Activated CD4-positive, alpha-beta T cell treated with anti-CD3 and anti-CD28 coated beads, Interleukin-2, amount 10 ng/mL, durations not matched to agents 24 days and 14 days (primary cell): ENCODE measurements at regions not wholly inside any gene's neighbourhood (a gene's known extent, or its start where the extent isn't known, plus 50 kb on each side); places are given as distances from the start of the nearest gene placed in this dataset.

ENCODE experiments used
- DNase-seq: peaks from one replicate; pipeline ENCODE4 v3.0.0; 2022
- H3K27ac Mint-ChIP-seq: one replicate; pipeline ENCODE4 v1.8.0; 2022; ENCODE audit warnings: mild to moderate bottlenecking, mixed read lengths
- H3K27me3 Mint-ChIP-seq: one replicate; pipeline ENCODE4 v1.8.0; 2022; ENCODE audit warnings: mixed read lengths
- H3K36me3 Mint-ChIP-seq: one replicate; pipeline ENCODE4 v1.8.0; 2022; ENCODE audit warnings: low read depth, mild to moderate bottlenecking, mixed read lengths
- H3K4me1 Mint-ChIP-seq: one replicate; pipeline ENCODE4 v1.8.0; 2021; ENCODE audit warnings: mixed read lengths
- H3K4me3 Mint-ChIP-seq: one replicate; pipeline ENCODE4 v1.8.0; 2022; ENCODE audit warnings: mild to moderate bottlenecking, moderate library complexity, mixed read lengths
- H3K9me3 Mint-ChIP-seq: one replicate; pipeline ENCODE4 v1.8.0; 2021; ENCODE audit warnings: mixed read lengths
- intact Hi-C: fragments of 100-400 bp; cut with micrococcal nuclease; formaldehyde crosslinking; loops from one replicate; pipeline ENCODE4 v1.15.1; 2023

GRCh38 chr2:180291552-180292421 is 284.7 kb upstream of the CWC22 start:
- no peaks in the 10 kb centered on the region for H3K9me3 Mint-ChIP-seq
- intact Hi-C loops: no loop called here
- no peak for DNase-seq
- no peak overlapping the region for H3K4me3 Mint-ChIP-seq
- H3K36me3 Mint-ChIP-seq: no peaks in the 10 kb centered on the region
- H3K27me3 Mint-ChIP-seq: no peaks in the 10 kb centered on the region
- H3K27ac Mint-ChIP-seq: no peak overlapping the region
- no peaks in the 10 kb centered on the region for H3K4me1 Mint-ChIP-seq

- Mint-ChIP-seq H3K27ac (no peak overlapping the region), H3K9me3 (no peaks in the 10 kb centered on the region), H3K4me1 (no peaks in the 10 kb centered on the region), H3K27me3 (no peaks in the 10 kb centered on the region), H3K4me3 (no peak overlapping the region), H3K36me3 (no peaks in the 10 kb centered on the region)
- no peak for DNase-seq
- intact Hi-C loops: no loop called here
These were observed 284.0 kb upstream of the CWC22 start for GRCh38 chr2:180291060-180291459.

GRCh38 chr2:180289627-180290026 is 282.5 kb upstream of the CWC22 start:
- no peak for DNase-seq
- H3K4me3 Mint-ChIP-seq: no peak overlapping the region
- H3K27ac Mint-ChIP-seq: no peak overlapping the region
- no peaks in the 10 kb centered on the region for H3K27me3 Mint-ChIP-seq
- no peaks in the 10 kb centered on the region for H3K36me3 Mint-ChIP-seq
- no peaks in the 10 kb centered on the region for H3K9me3 Mint-ChIP-seq
- no peaks in the 10 kb centered on the region for H3K4me1 Mint-ChIP-seq
- intact Hi-C loops: no loop called here

GRCh38 chr2:180279581-180279980 is 272.5 kb upstream of the CWC22 start:
- H3K4me1 Mint-ChIP-seq: no peaks in the 10 kb centered on the region
- H3K36me3 Mint-ChIP-seq: no peaks in the 10 kb centered on the region
- H3K4me3 Mint-ChIP-seq: no peak overlapping the region
- H3K27me3 Mint-ChIP-seq: no peaks in the 10 kb centered on the region
- H3K9me3 Mint-ChIP-seq: no peaks in the 10 kb centered on the region
- H3K27ac Mint-ChIP-seq: no peak overlapping the region
- DNase-seq: no peak
- intact Hi-C loops: no loop called here

GRCh38 chr2:180276733-180277132 is 269.6 kb upstream of the CWC22 start:
- H3K27ac Mint-ChIP-seq: no peak overlapping the region
- H3K4me3 Mint-ChIP-seq: no peak overlapping the region
- H3K9me3 Mint-ChIP-seq: peaks cover 3% of the 10 kb centered on the region
- intact Hi-C loops: no loop called here
- DNase-seq: no peak
- H3K36me3 Mint-ChIP-seq: no peaks in the 10 kb centered on the region
- H3K4me1 Mint-ChIP-seq: no peaks in the 10 kb centered on the region
- H3K27me3 Mint-ChIP-seq: no peaks in the 10 kb centered on the region

- no peaks in the 10 kb centered on the region for H3K36me3 Mint-ChIP-seq
- no peaks in the 10 kb centered on the region for H3K4me1 Mint-ChIP-seq
- no peaks in the 10 kb centered on the region for H3K27me3 Mint-ChIP-seq
- DNase-seq: no peak
- peaks cover 3% of the 10 kb centered on the region for H3K9me3 Mint-ChIP-seq
- intact Hi-C loops: no loop called here
- no peak overlapping the region for H3K4me3 Mint-ChIP-seq
- no peak overlapping the region for H3K27ac Mint-ChIP-seq
These were observed 260.9 kb upstream of the CWC22 start for GRCh38 chr2:180268006-180268405.

- Mint-ChIP-seq H3K27ac (no peak overlapping the region), H3K4me1 (no peaks in the 10 kb centered on the region), H3K9me3 (no peaks in the 10 kb centered on the region), H3K36me3 (no peaks in the 10 kb centered on the region), H3K4me3 (no peak overlapping the region), H3K27me3 (no peaks in the 10 kb centered on the region)
- no peak for DNase-seq
- intact Hi-C loops: no loop called here
These were observed 254.9 kb upstream of the CWC22 start for GRCh38 chr2:180261976-180262375.

- no peak for DNase-seq
- Mint-ChIP-seq H3K4me1 (no peaks in the 10 kb centered on the region), H3K27me3 (no peaks in the 10 kb centered on the region), H3K27ac (no peak overlapping the region), H3K4me3 (no peak overlapping the region), H3K9me3 (no peaks in the 10 kb centered on the region), H3K36me3 (no peaks in the 10 kb centered on the region)
- intact Hi-C loops: no loop called here
These were observed 251.5 kb upstream of the CWC22 start for GRCh38 chr2:180258579-180258978.

- Mint-ChIP-seq H3K27ac (no peak overlapping the region), H3K9me3 (no peaks in the 10 kb centered on the region), H3K4me1 (no peaks in the 10 kb centered on the region), H3K36me3 (no peaks in the 10 kb centered on the region), H3K4me3 (no peak overlapping the region), H3K27me3 (no peaks in the 10 kb centered on the region)
- intact Hi-C loops: no loop called here
- no peak for DNase-seq
These were observed 251.0 kb upstream of the CWC22 start for GRCh38 chr2:180258041-180258537.

- Mint-ChIP-seq H3K27me3 (no peaks in the 10 kb centered on the region), H3K4me1 (no peaks in the 10 kb centered on the region), H3K9me3 (no peaks in the 10 kb centered on the region), H3K36me3 (no peaks in the 10 kb centered on the region), H3K4me3 (no peak overlapping the region), H3K27ac (no peak overlapping the region)
- no peak for DNase-seq
- intact Hi-C loops: no loop called here
These were observed 250.2 kb upstream of the CWC22 start for GRCh38 chr2:180257247-180257646.

- H3K27ac Mint-ChIP-seq: no peak overlapping the region
- no peaks in the 10 kb centered on the region for H3K9me3 Mint-ChIP-seq
- H3K27me3 Mint-ChIP-seq: no peaks in the 10 kb centered on the region
- no peak for DNase-seq
- intact Hi-C loops: no loop called here
- no peaks in the 10 kb centered on the region for H3K4me1 Mint-ChIP-seq
- H3K4me3 Mint-ChIP-seq: no peak overlapping the region
- H3K36me3 Mint-ChIP-seq: no peaks in the 10 kb centered on the region
These were observed 248.9 kb upstream of the CWC22 start for GRCh38 chr2:180255981-180256380.

GRCh38 chr2:180254872-180255271 is 247.8 kb upstream of the CWC22 start:
- H3K27ac Mint-ChIP-seq: no peak overlapping the region
- H3K36me3 Mint-ChIP-seq: no peaks in the 10 kb centered on the region
- DNase-seq: no peak
- intact Hi-C loops: no loop called here
- no peaks in the 10 kb centered on the region for H3K27me3 Mint-ChIP-seq
- H3K4me3 Mint-ChIP-seq: no peak overlapping the region
- no peaks in the 10 kb centered on the region for H3K9me3 Mint-ChIP-seq
- H3K4me1 Mint-ChIP-seq: no peaks in the 10 kb centered on the region

GRCh38 chr2:180247658-180248057 is 240.6 kb upstream of the CWC22 start:
- no peaks in the 10 kb centered on the region for H3K9me3 Mint-ChIP-seq
- H3K36me3 Mint-ChIP-seq: no peaks in the 10 kb centered on the region
- H3K27ac Mint-ChIP-seq: no peak overlapping the region
- no peaks in the 10 kb centered on the region for H3K4me1 Mint-ChIP-seq
- H3K27me3 Mint-ChIP-seq: no peaks in the 10 kb centered on the region
- no peak for DNase-seq
- no peak overlapping the region for H3K4me3 Mint-ChIP-seq
- intact Hi-C loops: no loop called here

GRCh38 chr2:180246268-180246667 is 239.2 kb upstream of the CWC22 start:
- Mint-ChIP-seq H3K27ac (no peak overlapping the region), H3K4me3 (no peak overlapping the region), H3K9me3 (no peaks in the 10 kb centered on the region), H3K36me3 (no peaks in the 10 kb centered on the region), H3K4me1 (no peaks in the 10 kb centered on the region), H3K27me3 (no peaks in the 10 kb centered on the region)
- no peak for DNase-seq
- intact Hi-C loops: no loop called here

- H3K4me3 Mint-ChIP-seq: no peak overlapping the region
- H3K27ac Mint-ChIP-seq: no peak overlapping the region
- no peaks in the 10 kb centered on the region for H3K27me3 Mint-ChIP-seq
- H3K36me3 Mint-ChIP-seq: no peaks in the 10 kb centered on the region
- no peaks in the 10 kb centered on the region for H3K4me1 Mint-ChIP-seq
- no peak for DNase-seq
- no peaks in the 10 kb centered on the region for H3K9me3 Mint-ChIP-seq
- intact Hi-C loops: no loop called here
These were observed 233.7 kb upstream of the CWC22 start for GRCh38 chr2:180240774-180241173.
